Mesothelial cell of epicardium (in vitro differentiated cells): ENCODE measurements at regions not wholly inside any gene's neighbourhood (a gene's known extent, or its start where the extent isn't known, plus 50 kb on each side); places are given as distances from the start of the nearest gene placed in this dataset.

Experiments
- DNase-seq, 2 experiments: peaks; one replicate each; pipeline ENCODE4 v3.0.0; 2021; ENCODE audit warnings: low spot score in 2 of 2; ENCODE audit not compliant: unreplicated experiment in 2 of 2
- H3K27ac Mint-ChIP-seq: 2 replicates; pipeline ENCODE4 v1.8.0; 2021; ENCODE audit warnings: mixed read lengths
- H3K27me3 Mint-ChIP-seq: 2 replicates; pipeline ENCODE4 v1.8.0; 2021; ENCODE audit warnings: low read depth, mixed read lengths
- H3K36me3 Mint-ChIP-seq: 2 replicates; pipeline ENCODE4 v1.8.0; 2021; ENCODE audit warnings: mixed read lengths
- H3K4me1 Mint-ChIP-seq: 2 replicates; pipeline ENCODE4 v1.8.0; 2021; ENCODE audit warnings: mixed read lengths
- H3K4me3 Mint-ChIP-seq: 2 replicates; pipeline ENCODE4 v1.8.0; 2021; ENCODE audit warnings: mild to moderate bottlenecking, moderate library complexity, mixed read lengths
- H3K9me3 Mint-ChIP-seq: 2 replicates; pipeline ENCODE4 v1.8.0; 2021; ENCODE audit warnings: mixed read lengths
- TF ChIP-seq, protein P1 (sequence below): fragments of 200-600 bp; sonication (generic); IDR thresholded peaks from one replicate; pipeline ENCODE4 v1.5.0; 2021; ENCODE audit warnings: antibody characterized with exemption; ENCODE audit not compliant: unreplicated experiment

DNA sequence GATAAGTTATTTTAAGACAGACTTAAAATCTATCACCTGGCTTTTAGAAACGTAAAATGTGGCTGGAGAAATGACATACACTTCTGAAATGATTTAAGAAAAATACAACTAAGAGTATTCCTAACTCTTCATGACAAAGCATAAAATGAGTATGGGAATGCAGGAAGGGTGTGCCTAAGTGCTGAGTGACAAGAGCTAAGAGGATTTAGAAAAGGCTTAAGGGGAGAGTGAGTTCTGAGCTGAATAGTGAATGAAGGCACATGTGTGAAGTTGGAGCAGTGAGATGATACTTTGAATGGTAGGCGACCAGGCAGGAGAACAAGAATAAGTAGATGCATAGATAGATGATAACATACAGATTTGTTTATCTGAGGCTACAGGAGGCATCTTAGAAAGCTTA, 458.3 kb upstream of the TENM3 start:
- Mint-ChIP-seq H3K9me3 (peaks cover 30% of the 10 kb centered on the region), H3K27ac (no peak overlapping the region), H3K4me1 (no peaks in the 10 kb centered on the region), H3K27me3 (no peaks in the 10 kb centered on the region), H3K36me3 (peaks cover 4% of the 10 kb centered on the region), H3K4me3 (no peak overlapping the region)
- TF ChIP-seq, protein P1, sequence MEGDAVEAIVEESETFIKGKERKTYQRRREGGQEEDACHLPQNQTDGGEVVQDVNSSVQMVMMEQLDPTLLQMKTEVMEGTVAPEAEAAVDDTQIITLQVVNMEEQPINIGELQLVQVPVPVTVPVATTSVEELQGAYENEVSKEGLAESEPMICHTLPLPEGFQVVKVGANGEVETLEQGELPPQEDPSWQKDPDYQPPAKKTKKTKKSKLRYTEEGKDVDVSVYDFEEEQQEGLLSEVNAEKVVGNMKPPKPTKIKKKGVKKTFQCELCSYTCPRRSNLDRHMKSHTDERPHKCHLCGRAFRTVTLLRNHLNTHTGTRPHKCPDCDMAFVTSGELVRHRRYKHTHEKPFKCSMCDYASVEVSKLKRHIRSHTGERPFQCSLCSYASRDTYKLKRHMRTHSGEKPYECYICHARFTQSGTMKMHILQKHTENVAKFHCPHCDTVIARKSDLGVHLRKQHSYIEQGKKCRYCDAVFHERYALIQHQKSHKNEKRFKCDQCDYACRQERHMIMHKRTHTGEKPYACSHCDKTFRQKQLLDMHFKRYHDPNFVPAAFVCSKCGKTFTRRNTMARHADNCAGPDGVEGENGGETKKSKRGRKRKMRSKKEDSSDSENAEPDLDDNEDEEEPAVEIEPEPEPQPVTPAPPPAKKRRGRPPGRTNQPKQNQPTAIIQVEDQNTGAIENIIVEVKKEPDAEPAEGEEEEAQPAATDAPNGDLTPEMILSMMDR, result no peak
- DNase-seq, result no peak

DNA sequence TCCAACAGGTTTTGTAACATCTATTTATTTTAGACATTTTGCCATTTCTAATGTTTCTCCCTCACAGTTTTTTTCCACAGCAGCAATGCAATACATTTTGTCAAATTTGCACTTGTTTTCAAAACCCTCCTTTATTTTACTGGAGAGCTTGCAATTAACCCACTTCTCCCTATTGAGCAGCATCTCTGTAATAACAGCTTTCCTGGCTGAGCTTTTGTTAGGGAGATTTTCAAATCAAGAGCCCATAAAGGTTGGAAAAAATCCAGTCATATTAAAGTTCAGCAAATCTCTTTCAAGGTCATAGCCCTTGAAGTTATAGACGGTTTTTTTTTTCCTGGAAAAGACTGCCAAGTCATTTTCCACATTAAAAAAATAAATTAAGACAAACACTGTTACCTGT, 450.6 kb upstream of the TENM3 start:
- Mint-ChIP-seq H3K27ac (no peak overlapping the region), H3K9me3 (peaks cover 19% of the 10 kb centered on the region), H3K27me3 (no peaks in the 10 kb centered on the region), H3K4me1 (peaks cover 12% of the 10 kb centered on the region), H3K36me3 (peaks cover 3% of the 10 kb centered on the region), H3K4me3 (no peak overlapping the region)
- TF ChIP-seq, protein P1, result no peak
- DNase-seq, result no peak

DNA sequence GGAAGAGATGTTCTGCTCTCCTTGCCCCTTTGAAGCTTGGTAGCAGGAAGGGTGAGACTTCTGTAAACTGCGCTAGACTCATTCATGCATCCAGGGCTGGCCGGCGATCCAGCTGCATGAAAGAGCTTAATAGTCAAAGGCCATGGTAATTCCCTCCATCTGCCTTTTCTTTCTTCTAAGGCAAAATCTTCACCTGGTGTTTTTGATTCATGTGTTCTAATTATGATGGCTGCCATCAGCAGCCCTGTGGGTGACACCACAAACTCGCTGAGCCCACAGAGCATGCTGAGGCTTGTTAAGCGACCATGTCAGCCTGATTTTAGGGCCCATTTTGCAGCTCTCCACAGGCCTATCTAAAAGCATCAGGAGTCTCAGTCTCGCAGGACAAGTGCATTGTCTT, 450.1 kb upstream of the TENM3 start:
- Mint-ChIP-seq H3K27me3 (no peaks in the 10 kb centered on the region), H3K27ac (no peak overlapping the region), H3K36me3 (peaks cover 3% of the 10 kb centered on the region), H3K4me1 (peaks cover 12% of the 10 kb centered on the region), H3K4me3 (no peak overlapping the region), H3K9me3 (peaks cover 17% of the 10 kb centered on the region)
- DNase-seq, result no peak
- TF ChIP-seq, protein P1, result no peak

DNA sequence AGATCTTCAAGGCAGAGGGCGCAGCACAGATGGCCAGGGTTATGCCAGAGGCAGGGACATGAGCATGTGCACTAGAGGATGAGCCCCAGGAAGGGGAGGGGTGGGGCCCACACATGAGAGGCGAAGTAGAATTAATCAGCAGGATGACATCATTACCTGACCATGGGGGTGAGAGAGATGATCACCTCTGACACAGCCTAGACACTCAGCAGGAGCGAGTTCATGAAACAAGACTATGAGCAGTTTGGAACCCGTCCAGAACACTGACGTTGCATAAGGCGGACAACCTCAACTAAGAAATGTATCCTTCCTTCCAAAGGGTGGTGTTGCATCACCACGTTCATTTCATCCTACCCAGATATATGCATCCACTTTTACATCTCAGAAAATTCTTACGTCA, 446.7 kb upstream of the TENM3 start:
- Mint-ChIP-seq H3K9me3 (peaks cover 17% of the 10 kb centered on the region), H3K27me3 (no peaks in the 10 kb centered on the region), H3K4me3 (no peak overlapping the region), H3K36me3 (peaks cover 3% of the 10 kb centered on the region), H3K27ac (no peak overlapping the region), H3K4me1 (peaks cover 17% of the 10 kb centered on the region)
- TF ChIP-seq, protein P1, result no peak
- no peak for DNase-seq

DNA sequence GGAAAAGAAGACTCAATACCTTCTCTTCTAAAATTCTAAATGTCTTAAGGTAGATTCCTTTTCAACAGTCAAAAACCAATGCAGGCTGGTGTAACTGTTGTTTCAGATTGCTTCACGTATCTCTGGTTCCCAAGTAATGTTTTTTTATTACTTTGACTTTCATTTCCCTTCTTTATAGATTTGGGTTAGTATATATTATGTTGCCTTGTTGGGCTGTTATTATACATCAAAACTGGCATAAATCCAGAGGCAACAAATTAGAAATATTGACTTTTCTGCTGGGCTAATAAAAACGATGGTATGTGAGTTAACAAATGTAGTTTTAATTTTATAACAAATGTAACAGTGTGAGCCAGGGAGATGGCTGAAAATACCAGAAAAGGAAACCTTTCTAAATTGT, 444.7 kb upstream of the TENM3 start:
- Mint-ChIP-seq H3K36me3 (peaks cover 3% of the 10 kb centered on the region), H3K9me3 (peaks cover 17% of the 10 kb centered on the region)

More for the DNA sequence above, 444.7 kb upstream of the TENM3 start:
- Mint-ChIP-seq H3K27ac (no peak overlapping the region), H3K4me3 (no peak overlapping the region), H3K27me3 (peaks cover 2% of the 10 kb centered on the region), H3K4me1 (peaks cover 8% of the 10 kb centered on the region)
- DNase-seq, result no peak
- TF ChIP-seq, protein P1, result no peak
